CD4-positive, alpha-beta T cell treated with Interferon gamma for 1 hour (primary cell): ENCODE measurements at regions not wholly inside any gene's neighbourhood (a gene's known extent, or its start where the extent isn't known, plus 50 kb on each side); places are given as distances from the start of the nearest gene placed in this dataset.
"Not testable (repeated sequence)": the region's sequence is repeated elsewhere in the genome, so short reads cannot be mapped to it uniquely, and the experiment has no call there.

ENCODE experiments used
- DNase-seq: peaks from one replicate; pipeline ENCODE4 v3.0.0-alpha.2; 2020

GRCh38 chr1:87398641-87399040 is 70.0 kb downstream of the LMO4 start:
- no peak for DNase-seq

GRCh38 chr1:87399264-87399663 is 70.6 kb downstream of the LMO4 start:
- DNase-seq, result no peak

DNA sequence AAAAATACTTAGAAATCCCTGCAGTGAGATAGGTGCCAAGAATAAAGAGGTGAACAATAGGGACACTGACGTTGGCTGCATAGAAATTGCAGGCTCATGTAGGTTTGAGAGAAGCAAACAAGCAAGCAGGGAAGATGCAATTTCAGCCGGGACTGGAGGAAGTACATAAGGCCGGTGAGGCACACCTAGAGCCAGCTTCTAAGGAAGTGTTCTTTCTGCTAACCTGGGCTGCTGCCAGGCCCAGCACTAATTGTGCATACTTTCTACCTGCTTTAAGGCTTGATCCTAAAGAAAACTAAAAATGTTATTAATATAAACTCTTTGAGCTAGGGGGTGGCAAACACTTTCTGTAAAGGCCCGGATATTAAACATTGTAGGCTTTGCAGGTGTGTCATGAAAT is 71.0 kb downstream of the LMO4 start:
- no peak for DNase-seq

- no peak for DNase-seq
Measured at GRCh38 chr1:87400813-87401212, 72.1 kb downstream of the LMO4 start.

DNA sequence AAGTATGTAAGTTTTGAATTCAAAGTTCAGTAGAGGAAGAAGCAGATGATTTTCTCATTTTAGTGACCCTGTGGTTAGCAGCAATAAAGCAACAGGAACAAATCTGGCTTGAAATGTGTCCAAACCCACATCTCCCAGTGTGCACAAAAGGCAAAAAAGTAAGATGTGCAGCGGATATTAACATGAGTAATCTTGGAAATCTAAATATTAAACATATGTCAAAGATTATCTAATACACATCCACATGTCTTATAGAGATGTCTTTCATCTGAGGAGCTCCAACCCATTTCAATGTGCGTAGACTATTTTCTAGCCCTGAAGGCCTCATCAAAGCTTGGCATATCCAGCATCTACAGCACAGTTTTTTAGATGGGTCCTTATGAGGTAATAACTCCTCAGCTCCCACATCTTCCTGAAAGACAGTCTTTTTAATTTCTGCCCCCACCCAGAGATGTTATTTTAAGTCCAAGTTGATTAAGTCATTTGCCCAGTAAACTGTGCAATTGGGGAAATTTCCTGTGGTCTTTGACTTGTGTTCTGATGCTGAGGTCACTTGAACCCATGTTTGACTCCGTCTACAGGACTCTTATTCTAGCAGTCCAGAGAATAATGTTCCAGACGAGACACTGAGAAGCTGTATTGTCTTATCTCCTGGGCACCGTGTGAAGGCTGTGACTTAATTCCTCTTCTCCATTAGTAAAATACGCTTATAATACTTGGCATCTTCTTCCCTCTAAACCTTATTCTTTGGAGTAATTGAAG is 73.7 kb downstream of the LMO4 start:
- DNase-seq, result no peak

DNA sequence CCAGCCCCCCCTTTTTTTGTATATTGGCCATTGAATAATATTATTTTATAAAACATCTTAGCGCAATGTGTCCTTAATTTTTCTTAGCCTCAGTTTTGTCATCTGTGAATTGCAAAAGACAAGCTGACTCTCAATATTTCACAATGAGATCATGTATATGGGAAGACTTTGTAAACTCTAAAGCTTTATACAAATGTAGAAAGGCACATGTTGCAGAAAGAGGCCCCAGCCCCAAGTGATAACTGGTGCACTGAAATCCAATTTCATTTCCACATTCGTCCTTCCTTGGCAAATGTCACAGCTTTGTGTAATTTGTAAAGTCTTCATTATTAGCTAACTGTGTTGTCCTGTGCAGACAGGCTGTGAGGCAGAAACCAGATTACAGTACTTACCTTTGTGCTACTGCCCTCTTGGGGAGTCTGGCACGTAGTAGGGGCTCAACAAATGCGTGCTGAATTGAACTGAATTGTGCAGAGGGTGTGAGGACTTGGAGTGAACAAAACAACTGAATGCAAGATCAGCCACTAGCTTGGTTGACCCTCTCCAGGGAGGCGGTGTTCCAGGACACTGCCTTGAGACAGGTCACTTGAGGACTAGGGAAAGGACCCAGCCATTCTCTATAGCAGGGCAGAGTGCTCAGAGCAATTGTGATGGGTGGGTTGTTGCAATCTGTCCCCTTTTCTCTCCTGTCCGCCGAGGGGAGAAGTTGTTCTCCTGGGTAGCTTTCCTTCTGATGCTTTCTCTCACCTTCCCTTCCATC is 74.6 kb downstream of the LMO4 start:
- no peak for DNase-seq

DNA sequence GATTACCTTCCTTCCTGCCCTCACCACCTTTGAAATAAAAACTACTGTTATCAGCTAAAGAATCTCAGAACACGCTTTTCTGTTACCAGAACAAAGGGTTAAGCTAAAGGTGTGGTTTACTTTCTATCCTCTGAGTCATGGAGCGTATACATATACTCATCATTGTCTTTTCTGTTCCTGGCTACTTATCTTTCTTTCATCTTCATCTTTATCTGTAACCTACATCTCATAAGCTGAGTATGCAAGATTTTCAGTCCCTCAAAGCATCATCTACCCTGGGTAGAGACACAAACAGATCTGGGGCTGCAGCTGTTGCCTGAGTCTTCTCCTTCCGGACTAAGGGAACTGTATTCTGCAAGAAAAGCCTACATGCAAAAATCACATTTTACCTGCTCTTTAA is 75.6 kb downstream of the LMO4 start:
- DNase-seq, result no peak

DNA sequence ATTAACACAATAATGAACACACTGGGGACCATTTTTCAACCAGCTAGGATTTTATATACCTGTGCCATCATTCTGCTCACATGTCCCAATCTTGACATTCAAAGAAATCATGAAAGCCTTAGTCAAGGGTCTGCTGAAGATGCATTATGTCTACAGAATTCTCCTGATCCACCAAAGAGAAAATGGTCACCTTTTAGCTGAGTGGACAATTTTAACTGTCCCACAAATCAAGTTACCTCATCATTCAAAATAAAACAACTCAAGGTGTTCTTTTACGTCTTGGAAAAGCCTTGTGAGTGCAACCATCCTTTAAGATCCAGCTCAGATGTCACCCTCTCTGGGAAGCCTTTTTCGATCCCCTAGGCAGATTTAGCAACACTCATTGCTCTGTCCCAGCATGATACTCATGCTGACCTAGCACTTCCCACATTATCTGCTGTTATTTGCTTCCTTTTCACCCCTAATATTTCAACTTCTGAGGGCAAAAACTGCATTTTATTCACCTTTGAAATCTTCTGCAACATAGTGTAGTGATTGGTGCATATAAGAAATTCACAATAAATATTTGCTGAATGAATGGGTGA is 80.1 kb downstream of the LMO4 start:
- DNase-seq, result no peak

- DNase-seq, result no peak
Measured at GRCh38 chr1:87410776-87411480, 82.2 kb downstream of the LMO4 start.

DNA sequence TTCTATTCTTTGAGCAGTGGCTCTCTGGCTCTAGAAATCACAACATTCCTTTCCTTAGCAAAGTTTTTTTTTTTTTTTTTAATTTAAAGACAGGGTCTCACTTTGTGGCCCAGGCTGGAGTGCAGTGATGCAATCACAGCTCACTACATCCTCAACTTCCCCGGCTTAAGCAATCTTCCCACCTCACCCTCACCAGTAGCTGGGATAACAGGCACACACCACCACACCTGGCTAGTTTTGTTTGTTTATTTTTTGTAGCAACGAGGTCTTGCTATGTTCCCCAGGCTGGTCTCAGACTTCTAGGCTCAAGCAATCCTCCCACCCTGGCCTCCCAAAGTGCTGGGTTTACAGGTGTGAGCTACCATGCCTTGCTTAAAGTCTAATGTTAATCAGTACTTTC is 85.2 kb downstream of the LMO4 start:
- not testable (repeated sequence) for DNase-seq

- DNase-seq, result no peak
Measured at GRCh38 chr1:87418048-87418447, 89.4 kb downstream of the LMO4 start.

DNA sequence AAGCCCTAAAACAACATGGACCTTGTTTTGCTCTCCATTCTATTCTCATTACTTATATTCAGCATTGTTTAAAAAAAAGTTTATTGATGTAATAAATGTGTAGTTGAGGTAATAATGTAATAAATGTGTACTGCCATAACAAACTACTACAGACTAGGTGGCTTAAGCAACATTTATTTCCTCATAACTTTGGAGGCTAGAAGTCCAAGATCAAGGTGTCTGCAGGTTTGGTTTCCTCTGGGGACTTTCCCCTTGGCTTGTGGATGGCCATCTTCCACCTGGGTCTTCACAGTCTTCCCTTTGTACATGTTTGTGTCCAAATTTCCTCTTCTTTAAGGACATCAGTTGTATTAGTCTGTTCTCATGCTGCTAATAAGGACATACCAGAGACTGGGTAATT is 93.1 kb downstream of the LMO4 start:
- no peak for DNase-seq

DNA sequence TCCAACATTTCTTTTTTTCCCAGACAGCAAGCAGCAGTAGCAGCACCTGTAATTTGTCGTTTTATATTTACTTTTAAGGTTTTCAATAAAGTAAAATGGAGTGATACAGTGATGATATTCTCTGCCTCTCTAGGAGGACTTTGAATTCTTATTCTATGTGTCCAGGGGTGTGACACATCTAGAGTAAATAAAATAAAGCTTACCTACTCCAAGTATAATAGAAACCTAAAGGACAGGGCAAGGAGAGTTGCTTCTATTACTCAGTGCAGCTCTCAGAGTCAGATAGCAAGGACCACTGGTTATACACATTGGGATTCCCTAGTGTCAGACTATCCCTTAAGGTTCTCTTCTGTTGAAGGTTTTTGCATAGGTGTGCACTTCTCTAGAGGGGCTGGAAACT is 95.9 kb downstream of the LMO4 start:
- no peak for DNase-seq

GRCh38 chr1:87426463-87427249 is 98.0 kb downstream of the LMO4 start:
- DNase-seq, result no peak

DNA sequence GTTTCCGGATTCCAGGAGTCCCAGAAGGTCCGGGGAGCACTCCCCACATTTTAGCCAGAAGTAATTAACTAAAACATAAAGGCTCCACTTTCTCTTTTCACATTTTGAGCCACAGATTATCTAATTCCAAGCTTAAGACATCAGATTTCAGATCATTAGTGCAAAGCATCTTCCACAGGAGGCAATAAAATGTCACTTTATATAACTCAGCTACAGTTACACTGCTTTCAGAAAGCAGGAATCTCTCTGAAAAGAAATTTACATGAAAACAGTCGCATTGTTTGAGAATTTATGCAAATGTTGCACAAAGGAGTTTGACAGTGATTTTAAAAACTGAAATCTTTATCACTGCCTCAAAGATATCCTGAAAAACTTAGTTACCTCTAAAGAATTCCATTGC is 99.7 kb downstream of the LMO4 start:
- no peak for DNase-seq

GRCh38 chr1:87428883-87429282 is 100.2 kb downstream of the LMO4 start:
- no peak for DNase-seq

- DNase-seq, result no peak
Measured at GRCh38 chr1:87432685-87433084, 104.0 kb downstream of the LMO4 start.

DNA sequence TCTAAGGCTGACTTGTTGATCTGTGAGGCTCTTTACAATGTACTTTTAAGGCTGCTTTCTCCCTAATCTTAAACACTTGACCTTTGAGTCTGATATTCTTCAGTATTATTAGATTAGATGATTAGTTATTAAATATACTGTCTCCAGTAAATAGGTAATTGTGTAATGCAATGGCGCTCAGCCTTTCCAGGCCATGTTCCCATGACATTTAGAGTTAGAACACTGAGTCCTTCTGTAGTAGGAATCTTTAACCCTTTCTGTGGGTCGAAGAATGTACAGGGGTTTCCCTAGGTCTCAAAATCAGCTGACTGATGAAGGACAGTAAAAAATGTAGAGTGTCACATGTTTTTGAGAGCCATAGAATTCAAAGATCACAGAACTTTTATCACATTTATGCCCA is 104.4 kb downstream of the LMO4 start:
- not testable (repeated sequence) for DNase-seq

- DNase-seq, result no peak
Measured at GRCh38 chr1:87435484-87435883, 106.8 kb downstream of the LMO4 start.

DNA sequence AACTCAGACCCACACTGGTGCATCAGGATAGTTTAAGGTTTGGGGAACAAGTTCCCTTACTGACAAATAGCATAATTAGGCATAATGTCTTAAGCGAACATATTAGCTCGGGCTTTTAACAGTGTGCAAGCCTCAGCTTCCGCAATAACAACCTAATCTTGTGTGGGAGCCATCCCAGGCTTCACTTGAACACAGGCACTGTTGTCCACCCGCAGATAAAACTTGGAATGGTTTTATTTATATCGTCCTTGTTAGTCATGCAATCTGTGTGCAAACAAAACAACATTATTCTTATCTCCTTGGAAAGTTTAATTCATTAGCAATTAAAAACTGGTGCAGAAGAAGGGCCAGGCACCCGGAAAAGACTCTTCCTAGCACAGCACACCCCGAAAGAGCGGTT is 107.4 kb downstream of the LMO4 start:
- not testable (repeated sequence) for DNase-seq

- no peak for DNase-seq
Measured at GRCh38 chr1:87436534-87436933, 107.9 kb downstream of the LMO4 start.

DNA sequence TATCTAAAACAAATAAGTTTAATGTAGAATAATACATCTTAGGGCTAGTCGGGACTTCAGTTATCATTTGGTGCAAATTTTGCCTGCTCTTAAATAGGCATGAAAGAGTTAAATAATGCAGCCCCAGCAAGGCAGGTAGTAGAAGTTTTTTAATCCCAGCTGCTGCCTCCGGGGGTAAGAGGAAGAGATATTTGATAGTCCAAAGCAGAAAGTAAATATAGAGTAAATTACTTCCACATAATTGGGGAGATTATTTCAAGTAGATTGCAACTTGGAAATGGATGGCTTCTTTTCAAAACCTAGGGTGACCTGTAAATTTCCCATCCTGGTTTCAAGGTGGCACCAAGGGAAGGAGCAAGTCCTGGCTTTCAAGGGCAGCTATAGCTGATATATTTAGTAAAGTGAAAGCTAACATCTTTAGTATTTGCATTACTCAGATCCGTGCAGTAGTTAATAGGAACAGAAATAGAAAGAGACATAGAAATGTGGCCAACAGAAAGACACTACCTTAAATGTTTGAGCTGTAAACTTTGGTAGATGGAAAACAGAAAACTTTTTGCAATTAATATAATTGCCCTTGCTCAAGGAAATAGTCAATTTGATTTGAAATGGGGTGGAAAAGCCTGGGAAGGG is 109.1 kb downstream of the LMO4 start:
- DNase-seq, result no peak
